SU-DHL-6 (cell line): ENCODE measurements at regions not wholly inside any gene's neighbourhood (a gene's known extent, or its start where the extent isn't known, plus 50 kb on each side); places are given as distances from the start of the nearest gene placed in this dataset.

Experiments
- H2AFZ ChIP-seq: fragments of 200-600 bp; sonication (generic); 2 replicates; pipeline ENCODE4 v1.6.1; 2014; ENCODE audit warnings: low read depth, mild to moderate bottlenecking, moderate library complexity, mixed read lengths, antibody characterized with exemption, low read length; ENCODE audit not compliant: severe bottlenecking
- H3F3A ChIP-seq: fragments of 200-600 bp; shearing (Covaris generic); 2 replicates; pipeline ENCODE4 v1.6.0; 2016; ENCODE audit warnings: antibody characterized with exemption, mild to moderate bottlenecking; ENCODE audit not compliant: insufficient read depth
- H3K27ac ChIP-seq: fragments of 200-600 bp; sonication (generic); 2 replicates; pipeline ENCODE4 v1.5.1; 2016; ENCODE audit warnings: low read depth, mild to moderate bottlenecking, low read length, moderate library complexity, mixed read lengths
- H3K27me3 ChIP-seq: fragments of 200-600 bp; sonication (generic), shearing (Covaris generic); 2 replicates; pipeline ENCODE4 v1.6.0; 2014; ENCODE audit warnings: mild to moderate bottlenecking, low read length
- H3K36me3 ChIP-seq: fragments of 200-600 bp; sonication (generic); 2 replicates; pipeline ENCODE4 v1.6.1; 2014; ENCODE audit warnings: mild to moderate bottlenecking, low read length, mixed read lengths
- H3K4me2 ChIP-seq: fragments of 300-600, 200-600 bp; shearing (Covaris generic), sonication (generic); 2 replicates; pipeline ENCODE4 v1.6.0; 2014; ENCODE audit warnings: low read length, low read depth, mild to moderate bottlenecking; ENCODE audit not compliant: poor library complexity, severe bottlenecking
- H3K4me3 ChIP-seq: fragments of 200-600 bp; sonication (generic); 2 replicates; pipeline ENCODE4 v1.5.1; 2014; ENCODE audit warnings: antibody characterized with exemption, low read length, mild to moderate bottlenecking, mixed read lengths; ENCODE audit not compliant: insufficient read depth, poor library complexity, severe bottlenecking
- H3K79me2 ChIP-seq: fragments of 200-600 bp; sonication (generic); 2 replicates; pipeline ENCODE4 v1.6.1; 2014; ENCODE audit warnings: mild to moderate bottlenecking, low read length, moderate library complexity; ENCODE audit not compliant: insufficient read depth
- H3K9ac ChIP-seq: fragments of 200-600 bp; sonication (generic); 2 replicates; pipeline ENCODE4 v1.7.0; 2014; ENCODE audit warnings: mild to moderate bottlenecking, low read length
- H3K9me2 ChIP-seq: fragments of 200-600 bp; sonication (generic); replicated peaks from 2 replicates; pipeline ENCODE4 v1.6.1; 2014; ENCODE audit warnings: low read length; ENCODE audit not compliant: insufficient read depth
- H3K9me3 ChIP-seq: fragments of 200-600 bp; sonication (generic); 2 replicates; pipeline ENCODE4 v1.6.1; 2014; ENCODE audit warnings: low read length, mixed read lengths; ENCODE audit not compliant: insufficient read depth
- H4K20me1 ChIP-seq: fragments of 200-600 bp; sonication (generic); 2 replicates; pipeline ENCODE4 v1.6.1; 2014; ENCODE audit warnings: low read depth, mild to moderate bottlenecking, antibody characterized with exemption, low read length, moderate library complexity, mixed read lengths
- CTCF ChIP-seq: fragments of 200-600 bp; sonication (generic); IDR thresholded peaks from one replicate; pipeline ENCODE4 v1.5.1; 2017; ENCODE audit warnings: antibody characterized with exemption, mild to moderate bottlenecking, low read length, moderate library complexity; ENCODE audit not compliant: insufficient read depth, poor library complexity, severe bottlenecking
- EZH2phosphoT487 ChIP-seq: fragments of 200-600 bp; sonication (generic), shearing (Covaris generic); conservative IDR thresholded peaks from 2 replicates; pipeline ENCODE4 v1.6.1; 2018; ENCODE audit warnings: mild to moderate bottlenecking, antibody characterized with exemption, low read length, moderate library complexity, mixed read lengths

DNA sequence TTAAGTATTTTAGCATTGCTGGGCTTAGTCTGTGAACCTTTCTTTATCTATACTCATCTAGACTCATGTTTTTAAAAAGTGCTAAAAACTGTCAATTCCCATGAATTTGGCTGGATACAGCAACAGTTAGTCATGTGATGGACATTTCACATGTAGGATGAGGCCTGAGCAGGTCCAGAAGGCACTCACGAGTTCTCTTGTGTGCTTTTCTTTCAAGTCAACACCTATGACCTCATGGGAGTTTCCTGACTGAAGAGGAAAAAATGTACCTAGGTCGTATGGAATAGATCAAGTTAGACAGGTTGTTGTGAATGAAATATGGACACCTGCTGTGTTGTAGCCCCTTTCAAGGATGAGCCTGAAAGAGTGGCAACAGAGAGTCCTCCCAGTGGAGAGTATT, 394.2 kb downstream of the DUSP10 start:
- TF ChIP-seq CTCF (no peak), EZH2phosphoT487 (no peak)

DNA sequence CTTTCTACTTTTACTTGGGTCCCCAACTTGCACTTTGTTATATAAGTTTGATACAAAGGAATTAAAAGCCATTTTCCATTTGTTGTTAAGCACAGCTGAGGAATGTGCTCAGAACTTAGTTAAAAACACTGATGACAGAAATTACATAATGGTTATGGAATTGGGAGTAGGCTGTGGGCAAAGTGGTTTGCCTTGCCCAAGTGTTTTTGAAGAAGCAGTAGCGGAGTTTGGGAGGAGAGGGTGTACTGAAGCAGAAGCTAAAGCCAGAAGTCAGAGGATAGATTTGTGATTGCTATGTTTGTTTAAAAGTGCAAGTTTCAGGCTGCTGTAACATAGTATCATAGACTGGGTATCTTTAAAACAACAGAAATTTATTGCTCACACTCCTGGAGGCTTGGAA, 391.8 kb downstream of the DUSP10 start:
- no peaks in the 10 kb centered on the region for H3K79me2 ChIP-seq
- H2AFZ ChIP-seq, result no peak overlapping the region
- no peaks in the 10 kb centered on the region for H3K9me3 ChIP-seq
- no peak for TF ChIP-seq CTCF
- no peak for TF ChIP-seq EZH2phosphoT487
- no peak overlapping the region for H3K4me2 ChIP-seq
- H3K9me2 ChIP-seq, result no peaks in the 10 kb centered on the region
- no peak overlapping the region for H3K4me3 ChIP-seq
- no peaks in the 10 kb centered on the region for H3K27me3 ChIP-seq
- no peaks in the 10 kb centered on the region for H3F3A ChIP-seq
- H4K20me1 ChIP-seq, result no peaks in the 10 kb centered on the region
- H3K27ac ChIP-seq, result no peak overlapping the region
- H3K9ac ChIP-seq, result no peak overlapping the region
- H3K36me3 ChIP-seq, result no peaks in the 10 kb centered on the region

More for the DNA sequence above, 394.2 kb downstream of the DUSP10 start:
- Histone ChIP-seq H3F3A (no peaks in the 10 kb centered on the region), H3K9me3 (no peaks in the 10 kb centered on the region), H3K27ac (no peak overlapping the region), H3K9me2 (no peaks in the 10 kb centered on the region), H3K27me3 (no peaks in the 10 kb centered on the region), H3K36me3 (no peaks in the 10 kb centered on the region), H3K4me3 (no peak overlapping the region), H3K4me2 (no peak overlapping the region), H4K20me1 (no peaks in the 10 kb centered on the region), H2AFZ (no peak overlapping the region), H3K9ac (no peak overlapping the region), H3K79me2 (no peaks in the 10 kb centered on the region)

- no peaks in the 10 kb centered on the region for H3K79me2 ChIP-seq
- TF ChIP-seq EZH2phosphoT487, result no peak
- H3K27me3 ChIP-seq, result no peaks in the 10 kb centered on the region
- no peaks in the 10 kb centered on the region for H3F3A ChIP-seq
- no peak overlapping the region for H3K27ac ChIP-seq
- H3K9me2 ChIP-seq, result no peaks in the 10 kb centered on the region
- no peak overlapping the region for H3K4me3 ChIP-seq
- H3K9me3 ChIP-seq, result no peaks in the 10 kb centered on the region
- H3K4me2 ChIP-seq, result no peak overlapping the region
- no peak overlapping the region for H3K9ac ChIP-seq
- no peaks in the 10 kb centered on the region for H4K20me1 ChIP-seq
- H2AFZ ChIP-seq, result no peak overlapping the region
- H3K36me3 ChIP-seq, result no peaks in the 10 kb centered on the region
Observed at GRCh38 chr1:221356693-221357092, 385.2 kb downstream of the DUSP10 start.

DNA sequence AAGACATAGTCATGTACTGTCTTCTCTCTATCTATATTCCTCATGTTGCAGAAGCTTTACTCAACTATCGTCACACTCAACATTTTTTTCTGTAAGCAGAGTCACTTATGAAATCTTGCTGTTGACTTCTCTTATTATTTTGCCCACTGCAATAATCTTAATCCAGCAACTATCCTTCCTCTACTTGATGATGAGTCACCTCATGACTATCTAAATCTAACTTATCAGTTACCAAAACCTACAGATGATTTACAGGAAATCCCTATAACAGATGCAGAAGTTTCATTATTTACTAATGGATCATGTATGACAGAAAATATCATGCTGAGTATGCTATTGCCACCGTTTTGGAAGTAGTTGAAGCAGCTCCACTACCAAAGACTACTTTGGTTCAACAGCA, 378.9 kb downstream of the DUSP10 start:
- no peaks in the 10 kb centered on the region for H3K9me2 ChIP-seq
- no peak overlapping the region for H3K9ac ChIP-seq
- no peaks in the 10 kb centered on the region for H3F3A ChIP-seq
- H3K4me3 ChIP-seq, result no peak overlapping the region
- no peak overlapping the region for H3K27ac ChIP-seq
- no peaks in the 10 kb centered on the region for H3K27me3 ChIP-seq
- no peak overlapping the region for H3K4me2 ChIP-seq
- H3K79me2 ChIP-seq, result no peaks in the 10 kb centered on the region
- H3K36me3 ChIP-seq, result no peaks in the 10 kb centered on the region
- TF ChIP-seq EZH2phosphoT487 (no peak), CTCF (no peak)
- no peak overlapping the region for H2AFZ ChIP-seq
- H4K20me1 ChIP-seq, result no peaks in the 10 kb centered on the region
- H3K9me3 ChIP-seq, result no peaks in the 10 kb centered on the region
